ENCODE measurements at regions not wholly inside any gene's neighbourhood (a gene's known extent, or its start where the extent isn't known, plus 50 kb on each side); places are given as distances from the start of the nearest gene placed in this dataset.

GRCh38 chr7:130899071-130899560, 165.1 kb upstream of the KLF14 start:
- DNase-seq = no peak

- DNase-seq = no peak
Measured at GRCh38 chr7:130899638-130900401, 165.8 kb upstream of the KLF14 start.

GRCh38 chr7:130900471-130901076, 166.6 kb upstream of the KLF14 start:
- no peak for DNase-seq

- no peak for DNase-seq
Measured at GRCh38 chr7:130901209-130901783, 167.3 kb upstream of the KLF14 start.

GRCh38 chr7:130902755-130903357, 168.8 kb upstream of the KLF14 start:
- no peak for DNase-seq

- peak; percentile 32 for DNase-seq
Measured at GRCh38 chr7:130903358-130903974, 169.5 kb upstream of the KLF14 start.

- no peak for DNase-seq
Measured at GRCh38 chr7:130904031-130904757, 170.2 kb upstream of the KLF14 start.

- DNase-seq = no peak
Measured at GRCh38 chr7:130904792-130905191, 170.8 kb upstream of the KLF14 start.

GRCh38 chr7:130906575-130906974, 172.6 kb upstream of the KLF14 start:
- no peak for DNase-seq

GRCh38 chr7:130907439-130907838, 173.4 kb upstream of the KLF14 start:
- no peak for DNase-seq

GRCh38 chr7:130908345-130909160, 174.5 kb upstream of the KLF14 start:
- DNase-seq = no peak

GRCh38 chr7:130909161-130909836, 175.3 kb upstream of the KLF14 start:
- DNase-seq = no peak

- DNase-seq = peak; percentile 87
Measured at GRCh38 chr7:130909881-130910672, 176.1 kb upstream of the KLF14 start.

GRCh38 chr7:130910949-130911944, 177.2 kb upstream of the KLF14 start:
- DNase-seq = peak; percentile 37

GRCh38 chr7:130912082-130912861, 178.3 kb upstream of the KLF14 start:
- no peak for DNase-seq

GRCh38 chr7:130912862-130913638, 179.0 kb upstream of the KLF14 start:
- peak; percentile 63 for DNase-seq

Data from hematopoietic multipotent progenitor cell treated with erythropoietin and hydrocortisone succinate and interleukin-3 and kit ligand, for 8 days (in vitro differentiated cells).